A673 (cell line): ENCODE measurements at regions not wholly inside any gene's neighbourhood (a gene's known extent, or its start where the extent isn't known, plus 50 kb on each side); places are given as distances from the start of the nearest gene placed in this dataset.

Source experiments
- CTCF ChIP-seq: fragments of 300-800, 200-600 bp; sonication (generic); conservative IDR thresholded peaks from 2 replicates; pipeline ENCODE4 v1.5.1; 2017; ENCODE audit warnings: low read depth, mild to moderate bottlenecking, antibody characterized with exemption, low read length, moderate library complexity, mixed read lengths
- EZH2 ChIP-seq: fragments of 200-600 bp; sonication (generic); IDR thresholded peaks from 2 replicates; pipeline ENCODE4 v1.6.1; 2017; ENCODE audit warnings: borderline replicate concordance, low read depth, mild to moderate bottlenecking, mixed read lengths, antibody characterized with exemption, low read length; ENCODE audit not compliant: poor library complexity, severe bottlenecking

GRCh38 chr10:109517748-109518147, 405.6 kb downstream of the XPNPEP1 start:
- TF ChIP-seq CTCF (no peak), EZH2 (no peak)
